ENCODE measurements at regions not wholly inside any gene's neighbourhood (a gene's known extent, or its start where the extent isn't known, plus 50 kb on each side); places are given as distances from the start of the nearest gene placed in this dataset.

GRCh38 chr4:67104145-67104544 lies 441.2 kb downstream of the CENPC start:
- no peaks in the 10 kb centered on the region for H4K20me1 ChIP-seq (ENCODE audit: control insufficient read depth, insufficient read depth, low read depth, low read length)
- no peaks in the 10 kb centered on the region for H3K9me2 ChIP-seq (replicated peaks; ENCODE audit: control insufficient read depth, low read length)
- no peaks in the 10 kb centered on the region for H3F3A ChIP-seq (ENCODE audit: control insufficient read depth, insufficient read depth)
- no peaks in the 10 kb centered on the region for H3K79me2 ChIP-seq (ENCODE audit: control insufficient read depth, low read length)
- H3K4me3 ChIP-seq (ENCODE audit: low read length): no peak overlapping the region
- no peak for TF ChIP-seq EZH2phosphoT487 (IDR thresholded peaks at IDR 0.05; ENCODE audit: borderline replicate concordance, low read length)
- TF ChIP-seq, protein P1, sequence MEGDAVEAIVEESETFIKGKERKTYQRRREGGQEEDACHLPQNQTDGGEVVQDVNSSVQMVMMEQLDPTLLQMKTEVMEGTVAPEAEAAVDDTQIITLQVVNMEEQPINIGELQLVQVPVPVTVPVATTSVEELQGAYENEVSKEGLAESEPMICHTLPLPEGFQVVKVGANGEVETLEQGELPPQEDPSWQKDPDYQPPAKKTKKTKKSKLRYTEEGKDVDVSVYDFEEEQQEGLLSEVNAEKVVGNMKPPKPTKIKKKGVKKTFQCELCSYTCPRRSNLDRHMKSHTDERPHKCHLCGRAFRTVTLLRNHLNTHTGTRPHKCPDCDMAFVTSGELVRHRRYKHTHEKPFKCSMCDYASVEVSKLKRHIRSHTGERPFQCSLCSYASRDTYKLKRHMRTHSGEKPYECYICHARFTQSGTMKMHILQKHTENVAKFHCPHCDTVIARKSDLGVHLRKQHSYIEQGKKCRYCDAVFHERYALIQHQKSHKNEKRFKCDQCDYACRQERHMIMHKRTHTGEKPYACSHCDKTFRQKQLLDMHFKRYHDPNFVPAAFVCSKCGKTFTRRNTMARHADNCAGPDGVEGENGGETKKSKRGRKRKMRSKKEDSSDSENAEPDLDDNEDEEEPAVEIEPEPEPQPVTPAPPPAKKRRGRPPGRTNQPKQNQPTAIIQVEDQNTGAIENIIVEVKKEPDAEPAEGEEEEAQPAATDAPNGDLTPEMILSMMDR (IDR thresholded peaks at IDR 0.05; ENCODE audit: low read depth, low read length, poor library complexity, severe bottlenecking): no peak
- H3K4me2 ChIP-seq (ENCODE audit: low read length): no peak overlapping the region
- H3K9me3 ChIP-seq (ENCODE audit: control insufficient read depth, insufficient read depth, low read length): no peaks in the 10 kb centered on the region
- no peak overlapping the region for H3K27ac ChIP-seq (ENCODE audit: low read depth, low read length)
- no peaks in the 10 kb centered on the region for H3K36me3 ChIP-seq (ENCODE audit: control insufficient read depth, low read length)
- H3K4me1 ChIP-seq (ENCODE audit: control insufficient read depth, low read length): no peaks in the 10 kb centered on the region
- no peaks in the 10 kb centered on the region for H3K27me3 ChIP-seq (ENCODE audit: control insufficient read depth, low read length)

GRCh38 chr4:67103001-67103747 lies 442.1 kb downstream of the CENPC start:
- H3K27ac ChIP-seq (ENCODE audit: low read depth, low read length): no peak overlapping the region
- no peak overlapping the region for H3K4me3 ChIP-seq (ENCODE audit: low read length)
- no peaks in the 10 kb centered on the region for H3K9me3 ChIP-seq (ENCODE audit: control insufficient read depth, insufficient read depth, low read length)
- H3K79me2 ChIP-seq (ENCODE audit: control insufficient read depth, low read length): no peaks in the 10 kb centered on the region
- no peaks in the 10 kb centered on the region for H3K9me2 ChIP-seq (replicated peaks; ENCODE audit: control insufficient read depth, low read length)
- H3K36me3 ChIP-seq (ENCODE audit: control insufficient read depth, low read length): no peaks in the 10 kb centered on the region
- H3F3A ChIP-seq (ENCODE audit: control insufficient read depth, insufficient read depth): no peaks in the 10 kb centered on the region
- H4K20me1 ChIP-seq (ENCODE audit: control insufficient read depth, insufficient read depth, low read depth, low read length): no peaks in the 10 kb centered on the region
- TF ChIP-seq, protein P1 (IDR thresholded peaks at IDR 0.05; ENCODE audit: low read depth, low read length, poor library complexity, severe bottlenecking): no peak
- TF ChIP-seq EZH2phosphoT487 (IDR thresholded peaks at IDR 0.05; ENCODE audit: borderline replicate concordance, low read length): no peak
- H3K4me1 ChIP-seq (ENCODE audit: control insufficient read depth, low read length): no peaks in the 10 kb centered on the region
- H3K4me2 ChIP-seq (ENCODE audit: low read length): no peak overlapping the region
- H3K27me3 ChIP-seq (ENCODE audit: control insufficient read depth, low read length): no peaks in the 10 kb centered on the region

GRCh38 chr4:67101612-67102011 lies 443.7 kb downstream of the CENPC start:
- no peaks in the 10 kb centered on the region for H3K79me2 ChIP-seq (ENCODE audit: control insufficient read depth, low read length)
- no peaks in the 10 kb centered on the region for H3K36me3 ChIP-seq (ENCODE audit: control insufficient read depth, low read length)
- no peaks in the 10 kb centered on the region for H3K9me3 ChIP-seq (ENCODE audit: control insufficient read depth, insufficient read depth, low read length)
- no peaks in the 10 kb centered on the region for H3F3A ChIP-seq (ENCODE audit: control insufficient read depth, insufficient read depth)
- no peak overlapping the region for H3K4me3 ChIP-seq (ENCODE audit: low read length)
- H3K27me3 ChIP-seq (ENCODE audit: control insufficient read depth, low read length): no peaks in the 10 kb centered on the region
- TF ChIP-seq EZH2phosphoT487 (IDR thresholded peaks at IDR 0.05; ENCODE audit: borderline replicate concordance, low read length): no peak
- TF ChIP-seq, protein P1 (IDR thresholded peaks at IDR 0.05; ENCODE audit: low read depth, low read length, poor library complexity, severe bottlenecking): no peak
- H4K20me1 ChIP-seq (ENCODE audit: control insufficient read depth, insufficient read depth, low read depth, low read length): no peaks in the 10 kb centered on the region
- no peaks in the 10 kb centered on the region for H3K4me1 ChIP-seq (ENCODE audit: control insufficient read depth, low read length)
- H3K9me2 ChIP-seq (replicated peaks; ENCODE audit: control insufficient read depth, low read length): no peaks in the 10 kb centered on the region
- H3K4me2 ChIP-seq (ENCODE audit: low read length): no peak overlapping the region
- H3K27ac ChIP-seq (ENCODE audit: low read depth, low read length): no peak overlapping the region
